HG03196 (cell line): ENCODE measurements at regions not wholly inside any gene's neighbourhood (a gene's known extent, or its start where the extent isn't known, plus 50 kb on each side); places are given as distances from the start of the nearest gene placed in this dataset.
"Not testable (repeated sequence)": the region's sequence is repeated elsewhere in the genome, so short reads cannot be mapped to it uniquely, and the experiment has no call there.

ENCODE experiments used
- ATAC-seq: cut with Tn5 transposase; IDR thresholded peaks from one replicate; pipeline ENCODE4 v1.9.1; 2021; ENCODE audit not compliant: unreplicated experiment

- no peak for ATAC-seq
Measured at GRCh38 chr12:18008642-18009041, 81.4 kb downstream of the RERGL start.

- no peak for ATAC-seq
Measured at GRCh38 chr12:17999174-17999801, 90.7 kb downstream of the RERGL start.

GRCh38 chr12:17992002-17992656 lies 97.9 kb downstream of the RERGL start:
- ATAC-seq = peak; percentile 89

GRCh38 chr12:17982556-17982955 lies 107.4 kb downstream of the RERGL start:
- ATAC-seq = no peak

- no peak for ATAC-seq
Measured at GRCh38 chr12:17976202-17976601, 113.8 kb downstream of the RERGL start.

- ATAC-seq = no peak
Measured at GRCh38 chr12:17975763-17976162, 114.2 kb downstream of the RERGL start.

- ATAC-seq = no peak
Measured at GRCh38 chr12:17975239-17975638, 114.8 kb downstream of the RERGL start.

GRCh38 chr12:17971850-17972249 lies 118.1 kb downstream of the RERGL start:
- ATAC-seq = no peak

GRCh38 chr12:17954788-17955187 lies 135.2 kb downstream of the RERGL start:
- no peak for ATAC-seq

GRCh38 chr12:17950898-17951297 lies 139.1 kb downstream of the RERGL start:
- ATAC-seq = no peak

- no peak for ATAC-seq
Measured at GRCh38 chr12:17949558-17950141, 140.3 kb downstream of the RERGL start.

- no peak for ATAC-seq
Measured at GRCh38 chr12:17928708-17929366, 161.2 kb downstream of the RERGL start.

- no peak for ATAC-seq
Measured at GRCh38 chr12:17918013-17918412, 172.0 kb downstream of the RERGL start.

GRCh38 chr12:17884581-17884980 lies 205.4 kb downstream of the RERGL start:
- ATAC-seq = no peak

- ATAC-seq = no peak
Measured at GRCh38 chr12:17878714-17879113, 211.3 kb downstream of the RERGL start.

- ATAC-seq = no peak
Measured at GRCh38 chr12:17875230-17875629, 214.8 kb downstream of the RERGL start.

- ATAC-seq = no peak
Measured at GRCh38 chr12:17866802-17867201, 223.2 kb downstream of the RERGL start.

- not testable (repeated sequence) for ATAC-seq
Measured at GRCh38 chr12:17855548-17855947, 234.4 kb downstream of the RERGL start.

- no peak for ATAC-seq
Measured at GRCh38 chr12:17853054-17853453, 236.9 kb downstream of the RERGL start.

GRCh38 chr12:17841496-17841895 lies 248.5 kb downstream of the RERGL start:
- no peak for ATAC-seq

- no peak for ATAC-seq
Measured at GRCh38 chr12:17829813-17830212, 260.2 kb downstream of the RERGL start.

- ATAC-seq = no peak
Measured at GRCh38 chr12:17818931-17819330, 271.1 kb downstream of the RERGL start.
